ENCODE measurements at regions not wholly inside any gene's neighbourhood (a gene's known extent, or its start where the extent isn't known, plus 50 kb on each side); places are given as distances from the start of the nearest gene placed in this dataset.

- no TSS peak for BruUV-seq (replicated peaks)
- peak overlapping the region; percentile 88 for H3K27ac ChIP-seq (ENCODE audit: insufficient read depth, low read length)
- intact Hi-C loops (cut with micrococcal nuclease) (no loop called here), dilution Hi-C loops (cut with HindIII; ENCODE audit: low sequenced_read_pairs, unreplicated experiment) (no loop called here), in situ Hi-C loops (cut with MboI; ENCODE audit: low sequenced_read_pairs) (no loop called here)
- ChIA-PET CTCF (no interaction called here), POLR2A (ENCODE audit: unreplicated experiment) (no interaction called here)
- peak overlapping the region; percentile 79 for H3K23ac ChIP-seq (ENCODE audit: low read depth, low read length)
- H4K20me1 ChIP-seq (ENCODE audit: insufficient read depth, low read length), result no peaks in the 10 kb centered on the region
- H2AFZ ChIP-seq (replicated peaks; ENCODE audit: low read length, poor library complexity), result no peak overlapping the region
- DNase-seq, result no peak
- peak overlapping the region; percentile 72 for H3K14ac ChIP-seq (replicated peaks; ENCODE audit: low read depth, low read length)
- H3K4ac ChIP-seq (ENCODE audit: low read depth, low read length), result peak overlapping the region; percentile 94
- no peak for ATAC-seq (ENCODE audit: low read depth)
- no peaks in the 10 kb centered on the region for H3K9me3 ChIP-seq (ENCODE audit: control insufficient read depth, insufficient read depth, low read length)
- H2AK5ac ChIP-seq (ENCODE audit: low read depth, low read length), result peak overlapping the region; percentile 99
- H2BK5ac ChIP-seq (ENCODE audit: low read depth, low read length, poor library complexity, severe bottlenecking), result peak overlapping the region; percentile 88
- peak overlapping the region; percentile 44 for H3K9ac ChIP-seq (ENCODE audit: low read depth, low read length)
- H3K4me1 ChIP-seq (ENCODE audit: control insufficient read depth, insufficient read depth, low read length), result peaks cover 13% of the 10 kb centered on the region
- H4K91ac ChIP-seq (ENCODE audit: insufficient read depth, low read depth, low read length), result peak overlapping the region; percentile 69
- H3K36me3 ChIP-seq (ENCODE audit: control insufficient read depth, insufficient read depth, low read length), result no peaks in the 10 kb centered on the region
- WGBS, 2 experiments (ENCODE audit: extremely low coverage in 2 of 2, insufficient read length in 1 of 2), result 27% methylated on average over 2 of the region's 6 CpGs; no CpG with 5 or more reads in 1 of the 2 experiments
- peaks cover 0 to 6% of the 10 kb centered on the region in 2 experiments; a peak in 1 of 4 replicates for H3K79me1 ChIP-seq (ENCODE audit: low read depth in 1 of 2, low read length in 2 of 2)
- H3K27me3 ChIP-seq (ENCODE audit: control insufficient read depth, insufficient read depth, low read length), result no peaks in the 10 kb centered on the region
- peak overlapping the region; percentile 62; the same call in 1 of the 2 replicates for H3K4me2 ChIP-seq (ENCODE audit: low read depth, low read length)
- H3K9me1 ChIP-seq (ENCODE audit: insufficient read depth, low read length), result peaks cover 3% of the 10 kb centered on the region; the same call in 1 of the 2 replicates
- peak overlapping the region; percentile 87 for H3K56ac ChIP-seq (ENCODE audit: extremely low read depth, insufficient read depth, low read length)
- peak overlapping the region; percentile 93 for H4K5ac ChIP-seq (ENCODE audit: low read depth, low read length)
- H4K8ac ChIP-seq (ENCODE audit: low read depth in 2 of 2, low read length in 2 of 2), result peak overlapping the region; percentile 78 to 91
- H2BK120ac ChIP-seq (ENCODE audit: low read depth, low read length), result peak overlapping the region; percentile 98
- no peak overlapping the region for H3K4me3 ChIP-seq (ENCODE audit: insufficient read depth, low read depth, low read length)
- peak overlapping the region; percentile 90 for H3K18ac ChIP-seq (ENCODE audit: low read depth, low read length)
- TF ChIP-seq MAFK (IDR thresholded peaks at IDR 0.05; ENCODE audit: low read depth, low read length) (no peak), USF2 (IDR thresholded peaks at IDR 0.05; ENCODE audit: low read depth, low read length) (no peak), CHD1 (IDR thresholded peaks at IDR 0.05; ENCODE audit: low read depth, low read length) (no peak), RCOR1 (IDR thresholded peaks at IDR 0.05; ENCODE audit: insufficient replicate concordance, low read length) (no peak), FOS (IDR thresholded peaks at IDR 0.05; ENCODE audit: low read depth, low read length) (no peak), SMC3 (IDR thresholded peaks at IDR 0.05; ENCODE audit: low read depth, low read length) (no peak)
- no peak overlapping the region for H2AK9ac ChIP-seq (replicated peaks; ENCODE audit: low read depth, low read length, poor library complexity)
- peak overlapping the region; percentile 96; the same call in 2 of the 3 replicates for H2BK15ac ChIP-seq (ENCODE audit: low read depth, low read length)
- peak overlapping the region; percentile 99 for H2BK20ac ChIP-seq (ENCODE audit: low read depth, low read length)
Observed at GRCh38 chr12:75748136-75748535, 236.7 kb upstream of the KRR1 start.
